HG02798 (cell line): ENCODE measurements at regions not wholly inside any gene's neighbourhood (a gene's known extent, or its start where the extent isn't known, plus 50 kb on each side); places are given as distances from the start of the nearest gene placed in this dataset.

Experiments
- ATAC-seq: cut with Tn5 transposase; IDR thresholded peaks from one replicate; pipeline ENCODE4 v1.9.1; 2021; ENCODE audit warnings: mild to moderate bottlenecking; ENCODE audit not compliant: unreplicated experiment, poor library complexity

DNA sequence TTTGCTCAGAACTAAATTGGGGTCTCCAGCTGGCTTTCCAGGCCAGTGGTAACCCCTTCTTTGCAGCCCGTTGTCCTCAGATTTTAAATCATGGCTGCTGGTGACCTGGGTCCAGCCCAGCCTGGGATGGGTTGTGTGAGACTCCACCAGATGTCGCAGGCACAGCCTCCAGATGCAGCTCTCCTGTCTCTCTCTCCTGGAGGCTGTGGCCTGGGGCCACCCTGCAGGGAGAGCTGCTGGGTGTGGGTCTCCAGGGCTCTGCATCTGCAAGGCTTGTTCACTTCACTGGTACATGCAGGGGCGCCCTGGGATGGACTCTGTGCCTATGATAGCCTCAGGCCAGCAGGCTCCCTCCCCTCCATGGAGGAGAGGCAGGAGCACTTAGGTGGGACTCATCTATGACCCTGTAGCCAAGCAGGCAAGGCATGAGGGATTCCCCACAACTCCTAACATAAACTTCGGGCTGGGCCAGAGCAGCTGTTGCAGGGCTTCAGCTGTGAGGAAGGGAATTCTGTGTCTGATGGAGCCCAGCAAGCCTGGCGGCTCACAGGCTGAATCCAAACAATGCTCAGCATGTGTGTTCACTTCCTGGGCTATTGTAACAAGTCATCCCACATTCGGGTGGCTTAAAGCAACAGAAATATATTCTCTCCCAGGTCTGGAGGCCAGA is 94.7 kb upstream of the NXT1 start:
- ATAC-seq = no peak

DNA sequence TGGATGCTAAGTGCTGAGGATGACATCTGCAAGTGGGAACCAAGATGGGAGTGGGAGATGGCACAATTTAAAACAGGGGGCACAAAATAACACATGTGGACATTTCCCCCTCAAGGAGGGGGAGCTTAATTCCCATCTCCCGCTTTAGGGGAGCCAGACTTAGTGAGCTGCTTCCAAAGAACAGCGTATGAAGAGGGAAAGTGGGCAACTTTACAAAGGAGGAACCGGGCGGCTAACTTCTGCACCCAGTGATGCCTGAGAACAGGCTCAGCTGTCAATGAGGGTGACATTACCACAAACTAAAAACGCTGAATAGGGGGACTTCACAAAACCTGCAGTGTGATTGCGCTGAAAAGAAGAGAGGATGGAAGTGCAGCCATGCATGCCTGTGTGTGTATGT is 95.5 kb upstream of the NXT1 start:
- no peak for ATAC-seq

DNA sequence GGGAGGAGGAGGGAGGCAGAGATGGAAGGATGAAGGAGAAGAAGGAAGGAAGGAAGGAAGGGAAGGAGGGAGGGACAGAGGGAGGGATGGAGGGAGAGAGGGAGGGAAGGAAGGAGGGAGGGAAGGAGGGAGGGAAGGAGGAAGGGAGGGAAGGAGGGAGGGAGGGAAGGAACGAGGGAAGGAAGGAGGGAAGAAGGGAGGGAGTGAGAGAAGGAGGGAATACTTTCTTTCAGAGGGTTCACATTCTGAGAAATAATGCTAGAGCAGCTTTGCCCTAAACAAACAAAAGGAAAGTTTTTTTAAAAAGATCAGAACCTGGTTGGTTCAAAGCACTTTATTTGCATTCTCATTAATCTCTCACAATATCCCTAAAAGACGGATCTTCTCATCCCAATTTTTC is 96.1 kb upstream of the NXT1 start:
- no peak for ATAC-seq

DNA sequence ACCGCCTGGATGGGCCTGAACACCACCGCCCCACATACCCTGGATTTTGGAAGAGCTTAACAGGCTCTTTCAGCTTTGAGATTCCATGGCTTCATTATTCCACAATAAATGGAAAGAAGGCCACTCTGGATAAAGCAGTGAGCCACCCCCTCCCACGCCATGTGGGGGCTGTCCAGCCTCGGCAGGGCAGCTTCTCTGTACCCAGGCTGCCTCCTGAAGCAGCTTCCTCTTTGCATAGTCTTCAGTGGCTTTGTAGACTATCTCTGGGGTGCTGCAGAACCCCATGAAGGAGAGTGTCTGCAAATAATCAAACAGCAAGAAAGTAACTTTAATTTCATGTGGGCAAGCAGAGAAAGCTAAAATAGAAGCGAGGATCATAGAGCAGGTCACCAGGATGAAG is 96.6 kb upstream of the NXT1 start:
- no peak for ATAC-seq

DNA sequence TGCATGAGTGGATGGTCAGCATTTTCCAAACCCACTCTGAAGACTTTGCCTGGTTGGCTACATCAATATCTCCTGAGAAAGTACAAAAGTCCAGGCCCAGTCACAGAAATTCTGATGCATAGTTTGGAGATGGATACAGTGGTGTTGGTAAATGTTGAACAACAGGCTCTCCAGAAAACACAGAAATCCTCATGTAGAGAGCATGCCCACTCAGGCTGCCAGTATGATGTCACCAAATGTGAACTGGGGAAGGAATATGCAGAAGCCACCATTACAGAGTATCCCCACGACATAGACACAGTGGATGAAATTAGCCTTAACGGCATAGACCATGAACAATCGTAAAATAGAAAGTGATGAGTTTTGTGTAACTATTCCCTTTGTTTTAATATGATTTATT is 97.1 kb upstream of the NXT1 start:
- ATAC-seq = no peak

DNA sequence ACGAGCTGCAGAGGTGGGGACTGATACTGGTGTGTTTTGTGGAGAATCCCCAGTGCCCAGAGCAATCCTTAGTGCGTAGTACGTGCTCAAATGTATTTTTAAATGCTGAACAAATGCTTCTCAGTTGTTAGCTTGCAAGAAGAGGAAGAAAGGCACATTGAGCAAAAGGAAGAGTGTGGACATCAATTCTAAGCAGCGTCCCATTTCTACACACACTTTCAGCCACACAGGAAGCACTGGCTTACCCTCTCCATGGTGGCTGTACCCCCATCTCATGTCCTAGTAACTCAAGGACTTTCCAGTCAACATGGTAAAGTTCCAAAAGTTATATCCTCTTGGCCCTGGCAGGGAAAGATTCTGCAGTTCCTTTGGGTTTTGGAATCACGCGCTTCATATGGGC is 98.8 kb upstream of the NXT1 start:
- no peak for ATAC-seq

DNA sequence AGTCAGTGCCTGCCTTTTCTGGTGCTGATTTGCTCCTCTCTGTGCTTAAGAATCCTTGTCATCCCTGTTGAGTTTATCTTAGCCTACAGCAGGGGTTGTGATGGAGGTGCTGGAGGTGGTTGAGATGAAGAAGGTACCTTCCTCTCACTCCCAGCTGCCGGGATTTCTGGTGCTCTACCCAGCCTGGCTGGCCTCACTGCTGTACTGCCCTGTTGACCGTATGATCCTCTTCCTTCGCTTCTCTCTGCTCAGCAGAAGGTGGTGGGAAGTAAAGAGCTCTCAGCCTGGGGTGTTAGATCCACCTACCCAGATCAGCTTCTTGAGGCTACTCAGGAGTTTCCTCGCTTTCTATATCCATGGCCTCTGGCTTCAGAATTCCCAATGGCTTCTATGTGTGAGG is 101.0 kb upstream of the NXT1 start:
- ATAC-seq = no peak

DNA sequence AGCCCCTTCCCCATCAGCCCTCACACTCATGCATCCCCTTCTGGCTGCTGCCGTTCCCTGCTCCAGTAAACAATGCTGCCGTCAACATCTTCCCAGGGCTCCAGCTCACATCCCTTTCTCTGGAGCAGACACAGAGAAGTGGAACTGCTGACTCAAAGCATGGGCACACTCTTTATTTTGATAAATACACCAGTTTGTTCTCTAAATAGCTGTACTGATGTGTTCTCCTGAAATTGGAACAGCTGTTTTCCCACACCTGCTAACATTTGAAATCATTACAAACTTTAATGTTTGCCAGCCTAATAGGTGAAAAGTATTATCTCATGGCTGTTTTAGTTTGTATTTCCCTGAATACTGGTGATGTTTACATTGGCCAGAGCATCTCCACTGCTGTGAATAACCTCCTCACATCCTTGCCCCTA is 102.1 kb upstream of the NXT1 start:
- no peak for ATAC-seq

DNA sequence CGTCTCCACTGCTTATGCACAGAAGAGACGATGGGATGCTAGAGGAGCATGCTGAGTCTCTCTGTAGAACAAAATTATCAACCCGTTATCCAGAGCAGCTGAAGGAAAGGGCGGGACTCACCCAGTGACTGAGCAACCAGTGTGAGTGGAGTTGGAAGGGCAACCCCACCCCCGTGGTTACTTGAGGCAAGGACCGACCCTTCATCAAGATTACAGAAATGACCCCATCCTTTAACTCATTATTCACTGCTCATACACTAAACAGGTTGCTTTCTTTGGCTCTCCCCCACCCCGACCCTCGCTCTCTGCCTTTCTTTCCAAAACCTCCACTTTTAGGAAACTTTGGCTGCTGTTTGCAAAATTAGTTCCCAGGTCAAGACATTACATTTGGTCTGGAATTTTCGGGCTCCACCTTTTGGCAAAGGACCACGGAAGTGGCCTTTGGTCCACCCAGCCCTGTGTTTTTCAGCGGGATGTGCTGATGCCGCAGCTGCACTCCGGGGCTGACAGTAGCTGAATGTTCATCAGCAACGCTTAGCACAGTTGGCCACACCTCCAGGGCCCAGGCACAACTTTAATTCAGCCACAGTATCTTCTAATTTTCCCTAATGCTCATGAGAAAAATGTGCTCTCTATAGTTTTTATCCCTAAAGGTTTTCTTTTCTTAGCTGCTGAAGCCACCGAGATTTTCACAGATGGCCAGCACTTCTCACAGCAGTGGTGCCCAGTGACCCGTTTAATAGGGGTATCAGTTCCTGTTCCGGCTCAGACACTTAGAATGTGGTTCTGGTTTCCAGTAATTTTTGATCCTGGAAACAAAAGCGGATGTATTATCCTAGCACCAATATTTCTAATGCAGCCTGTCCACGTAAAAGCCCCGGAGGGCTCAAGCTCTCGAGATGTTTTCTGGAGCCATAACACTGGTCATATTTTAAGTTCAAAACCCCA is 103.6 kb upstream of the NXT1 start:
- peak; percentile 38 for ATAC-seq

DNA sequence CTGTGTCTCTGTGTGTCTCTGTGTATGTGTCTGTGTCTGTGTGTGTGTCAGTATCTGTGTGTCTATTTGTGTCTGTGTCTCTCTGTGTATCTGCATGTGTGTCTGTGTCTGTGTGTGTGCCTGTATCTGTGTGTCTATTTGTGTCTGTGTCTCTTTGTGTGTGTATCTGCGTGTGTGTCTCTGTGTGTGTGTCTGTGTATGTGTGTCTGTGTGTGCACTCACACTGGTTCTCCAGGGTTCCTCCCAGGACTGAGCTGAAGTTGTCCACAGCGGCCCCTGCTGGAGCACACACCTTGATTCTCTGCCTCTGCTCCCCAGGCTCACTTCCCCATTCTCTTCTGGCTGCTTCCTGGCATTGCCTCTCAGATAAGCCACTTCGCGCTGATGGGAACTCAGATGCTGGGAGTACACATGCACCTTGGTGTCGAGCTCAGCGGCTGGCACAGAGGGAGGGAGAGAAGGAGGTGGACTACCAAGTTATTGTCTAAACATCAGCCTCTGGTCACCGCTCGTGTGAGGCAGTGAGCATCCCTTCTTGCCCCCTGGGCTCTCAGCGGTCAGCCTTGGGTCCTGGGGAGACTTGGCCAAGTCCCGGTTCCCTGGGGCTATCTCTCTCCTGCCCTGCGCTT is 104.9 kb upstream of the NXT1 start:
- ATAC-seq = peak; percentile 89

DNA sequence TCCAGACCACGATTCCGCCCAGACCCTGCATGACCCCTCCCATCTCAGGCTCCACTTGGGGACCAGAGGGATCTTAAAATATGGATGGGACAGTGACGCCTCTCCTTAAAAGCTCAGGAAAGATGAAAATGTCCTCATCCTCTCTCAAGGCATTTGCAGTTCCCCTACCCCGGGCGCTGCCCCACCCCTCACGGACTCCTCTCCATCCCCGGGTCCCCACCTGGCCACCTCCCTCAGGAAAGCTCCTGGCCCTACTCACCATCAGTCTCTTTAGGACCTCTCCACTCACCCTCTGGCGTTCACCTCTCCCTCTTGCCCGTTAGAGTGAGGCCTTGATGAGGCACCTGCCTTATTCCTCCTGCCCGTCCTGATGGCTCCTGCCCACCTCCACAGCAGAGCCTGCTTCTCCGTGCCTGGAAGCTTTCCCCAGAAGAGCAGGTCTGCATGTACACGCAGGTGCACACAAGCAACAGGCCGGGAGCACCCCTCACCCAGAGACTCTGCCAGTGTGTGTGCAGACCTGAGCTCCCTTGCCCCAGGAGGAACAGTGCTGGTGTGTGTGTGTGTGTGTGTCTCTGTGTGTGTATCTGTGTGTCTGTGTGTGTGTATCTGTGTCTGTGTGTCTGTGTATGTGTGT is 105.6 kb upstream of the NXT1 start:
- no peak for ATAC-seq

DNA sequence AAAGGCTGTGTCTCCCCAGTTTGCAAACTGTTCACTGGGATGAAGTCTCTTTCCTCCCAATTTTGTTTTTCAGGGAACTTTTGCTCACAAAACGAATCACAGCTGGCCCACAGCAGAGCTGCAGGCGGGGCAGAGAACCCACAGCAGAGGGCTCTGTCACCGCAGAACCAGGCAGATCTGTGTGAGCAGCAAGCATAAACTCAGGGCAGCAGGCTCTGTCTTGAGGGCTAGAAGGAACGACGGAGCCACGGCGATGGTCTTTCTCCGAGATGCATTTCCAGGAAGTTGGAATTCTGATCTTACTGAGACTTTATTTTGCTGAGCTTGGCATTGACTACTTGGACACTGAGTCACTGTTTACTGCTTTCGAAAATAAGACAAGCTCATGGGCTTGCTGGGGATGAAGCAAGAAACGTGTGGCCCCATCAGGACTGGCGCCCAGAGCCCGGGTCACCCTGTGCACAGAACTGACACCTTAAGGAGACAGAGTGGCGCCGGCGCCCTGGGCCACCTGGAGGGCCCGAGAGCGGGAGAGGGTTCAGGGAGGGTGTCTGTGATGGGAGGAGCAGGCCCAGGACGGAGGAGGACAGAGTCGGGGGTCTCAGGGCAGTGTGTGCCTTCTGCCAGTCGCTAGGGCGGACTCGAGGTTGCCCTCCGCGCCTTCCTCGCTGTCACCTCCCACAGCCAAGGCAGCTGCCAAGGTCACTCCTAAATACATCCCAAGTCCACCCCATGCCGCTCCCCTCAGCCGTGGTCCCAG is 106.3 kb upstream of the NXT1 start:
- no peak for ATAC-seq

DNA sequence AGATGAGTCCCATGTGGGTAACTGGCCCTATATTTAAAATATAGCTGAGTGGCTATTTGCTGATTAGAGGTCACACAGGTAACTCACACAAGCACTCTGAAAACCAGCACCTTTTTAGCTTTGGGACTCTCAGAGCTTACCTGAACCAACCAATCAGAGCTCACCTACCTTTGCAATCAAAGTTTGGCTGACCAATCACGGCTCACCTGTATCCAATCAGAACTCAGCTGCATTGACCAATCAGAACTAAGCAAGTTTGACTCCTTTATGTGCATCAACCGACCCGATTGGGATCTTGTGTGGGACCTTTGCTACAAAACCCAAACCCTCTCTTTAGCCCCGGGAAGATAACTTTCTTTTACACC is 106.8 kb upstream of the NXT1 start:
- ATAC-seq = no peak

DNA sequence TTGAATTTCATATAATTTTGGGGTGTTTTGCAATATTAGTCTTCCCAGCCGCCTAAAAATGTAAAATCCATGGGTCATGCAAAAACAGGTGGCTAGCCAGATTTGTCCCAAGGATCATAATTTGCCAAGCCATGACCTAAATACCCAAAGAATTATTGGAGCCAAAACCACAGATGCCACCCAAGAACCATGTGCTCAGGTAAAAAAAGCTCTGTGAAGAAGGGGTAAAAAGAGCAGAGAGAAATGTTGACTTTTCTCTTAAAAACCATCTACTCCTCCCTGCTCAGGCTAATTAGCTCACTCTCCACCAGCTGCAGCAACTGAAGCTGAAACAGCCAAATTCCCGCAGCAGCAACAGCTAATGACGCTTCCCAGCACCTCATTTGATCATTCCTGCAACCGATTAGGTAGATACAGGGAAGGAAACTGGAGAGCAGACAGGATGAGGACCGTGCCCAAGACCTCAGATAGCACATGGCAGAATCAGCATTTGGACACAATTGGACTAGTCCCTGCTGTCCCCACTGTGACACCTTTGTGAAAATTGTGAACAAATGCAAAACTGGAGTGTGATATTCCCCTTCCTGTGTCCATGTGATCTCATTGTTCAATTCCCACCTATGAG is 107.9 kb upstream of the NXT1 start:
- ATAC-seq = no peak

DNA sequence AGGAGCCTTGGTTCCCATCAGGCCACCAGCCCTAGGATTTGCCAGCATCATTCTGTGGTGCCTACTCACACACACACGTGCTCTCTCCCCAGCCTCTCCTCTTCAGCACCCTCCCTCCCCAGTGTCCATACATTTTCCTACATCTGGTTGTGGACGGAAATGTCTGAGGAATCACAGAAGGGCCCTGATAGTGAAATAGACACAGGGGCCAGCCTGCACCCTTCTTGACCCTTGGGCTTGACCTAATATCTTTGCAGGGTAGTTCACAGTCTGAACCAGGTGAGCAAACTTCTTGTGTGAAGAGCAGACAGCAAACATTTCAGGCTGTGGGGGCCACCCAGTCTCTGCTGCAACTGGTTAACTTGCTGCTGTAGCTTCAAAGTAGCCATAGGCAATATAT is 108.5 kb upstream of the NXT1 start:
- no peak for ATAC-seq

DNA sequence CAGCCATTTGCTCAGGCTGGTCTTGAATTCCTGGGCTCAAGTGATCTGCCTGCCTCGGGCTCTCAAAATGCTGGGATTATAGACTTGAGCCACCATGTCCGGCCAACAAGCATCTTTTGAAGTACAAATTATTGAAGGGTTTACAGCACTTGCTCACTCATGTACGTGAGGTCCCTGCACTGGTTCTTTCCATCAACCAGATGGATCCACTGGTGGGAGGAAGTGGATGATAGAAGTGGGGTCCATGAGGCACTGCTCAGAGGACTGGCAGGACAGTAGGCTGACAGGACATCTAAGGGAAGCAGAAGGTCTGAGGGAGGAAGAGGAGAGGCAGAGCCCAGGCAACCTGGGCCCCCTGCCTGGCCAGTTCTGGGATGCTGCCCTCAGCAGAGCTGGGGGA is 109.2 kb upstream of the NXT1 start:
- no peak for ATAC-seq

DNA sequence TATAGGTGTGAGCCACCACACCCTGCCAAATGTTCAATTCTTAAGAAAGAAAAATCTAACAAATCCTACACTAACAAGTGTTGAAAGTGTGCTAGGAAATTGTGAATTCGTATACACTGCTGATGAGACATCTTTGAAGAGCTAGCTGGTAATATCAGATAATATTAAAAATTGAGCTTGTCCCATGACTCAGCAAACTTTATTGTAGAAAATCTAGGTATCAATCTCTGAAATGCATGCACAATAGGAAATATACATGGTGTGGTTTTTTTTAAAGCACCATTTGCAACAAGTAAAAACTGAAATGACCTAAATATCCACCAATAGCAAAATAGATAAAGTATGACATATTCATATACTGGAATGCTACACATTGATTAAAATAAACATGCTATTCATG is 110.1 kb upstream of the NXT1 start:
- no peak for ATAC-seq

DNA sequence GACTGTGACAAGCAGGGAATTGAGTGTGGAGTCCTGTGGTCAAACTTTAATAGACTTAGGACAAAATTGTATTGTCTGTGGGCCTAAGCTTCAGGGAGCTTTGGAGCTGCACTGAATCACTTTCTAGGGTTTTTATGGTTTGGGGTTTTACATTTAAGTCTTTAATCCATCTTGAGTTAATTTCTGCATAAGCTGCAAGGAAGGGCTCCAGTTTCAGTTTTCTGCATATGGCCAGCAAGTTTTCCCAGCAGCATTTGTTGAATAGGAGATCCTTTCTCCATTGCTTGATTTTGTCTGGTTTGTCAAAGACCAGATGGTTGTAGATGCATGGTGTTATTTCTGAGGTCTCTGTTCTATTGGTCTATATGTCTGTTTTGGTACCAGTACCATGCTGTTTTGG is 113.4 kb upstream of the NXT1 start:
- no peak for ATAC-seq

DNA sequence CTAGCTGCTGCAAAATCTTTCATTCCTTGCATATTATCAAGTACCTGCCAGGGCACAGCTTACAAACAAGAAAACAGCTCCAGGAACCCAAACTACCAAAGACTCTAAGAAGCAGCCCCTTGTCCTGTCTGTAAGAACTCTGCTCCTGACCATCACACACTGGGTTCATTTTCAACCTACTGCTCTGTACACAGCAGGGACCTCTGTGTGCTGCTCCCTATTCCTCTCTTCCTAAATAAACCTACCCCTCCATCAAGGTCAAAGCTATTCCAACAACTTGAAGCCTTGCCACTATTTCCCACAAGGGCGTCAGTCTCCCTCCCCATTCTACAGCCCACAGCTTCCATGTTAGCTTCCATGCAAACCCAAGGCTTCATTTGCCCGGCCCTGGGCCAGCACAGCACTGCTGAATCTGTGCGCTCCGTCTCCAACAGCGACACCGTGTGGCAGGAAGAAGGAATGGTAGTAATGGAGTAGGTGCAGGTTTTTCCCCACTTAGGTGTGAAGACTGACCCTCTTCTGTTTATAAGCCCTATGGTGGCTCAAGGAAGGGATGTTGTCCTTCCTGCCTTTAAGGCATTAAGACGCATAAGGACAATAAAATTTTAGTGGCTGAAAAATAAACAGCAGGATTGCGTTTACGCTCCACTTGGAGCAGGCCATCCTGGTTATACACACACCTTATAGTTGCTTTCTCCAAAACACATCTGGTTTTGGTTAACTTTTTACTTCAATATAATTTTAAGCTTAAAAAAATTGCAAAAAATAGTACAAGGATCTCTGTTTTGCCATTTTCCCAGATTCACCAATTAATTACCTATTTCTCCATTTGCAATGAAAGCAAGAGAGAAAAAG is 115.2 kb upstream of the NXT1 start:
- peak; percentile 53 for ATAC-seq
